PFSK-1 (cell line): ENCODE measurements at regions not wholly inside any gene's neighbourhood (a gene's known extent, or its start where the extent isn't known, plus 50 kb on each side); places are given as distances from the start of the nearest gene placed in this dataset.

Experiments
- POLR2AphosphoS5 ChIP-seq: IDR thresholded peaks from 2 replicates; pipeline ENCODE4 v1.6.1; 2012; ENCODE audit warnings: low read depth, mild to moderate bottlenecking, control low read depth, low read length, moderate library complexity
- REST ChIP-seq, 2 experiments: IDR thresholded peaks; 2 replicates each; pipeline versions ENCODE4 v1.6.1 to v1.8.0; 2011 to 2012; ENCODE audit warnings: low read depth in 2 of 2, low read length in 2 of 2, control low read depth in 1 of 2, inconsistent platforms in 1 of 2, mild to moderate bottlenecking in 1 of 2, moderate library complexity in 1 of 2; ENCODE audit not compliant: insufficient read depth in 1 of 2

GRCh38 chr17:14630621-14631020 is 329.7 kb downstream of the HS3ST3B1 start:
- no peak for TF ChIP-seq POLR2AphosphoS5
- no peak for TF ChIP-seq REST (IDR thresholded peaks at IDR 0.05; ENCODE audit: insufficient read depth in 1 of 2, low read depth in 2 of 2, low read length in 2 of 2)
